HG02798 (cell line): ENCODE measurements at regions not wholly inside any gene's neighbourhood (a gene's known extent, or its start where the extent isn't known, plus 50 kb on each side); places are given as distances from the start of the nearest gene placed in this dataset.

Experiments
- ATAC-seq: cut with Tn5 transposase; IDR thresholded peaks from one replicate; pipeline ENCODE4 v1.9.1; 2021; ENCODE audit warnings: mild to moderate bottlenecking; ENCODE audit not compliant: unreplicated experiment, poor library complexity

GRCh38 chr13:74464670-74465069, 330.5 kb upstream of the KLF12 start:
- ATAC-seq, result no peak

- no peak for ATAC-seq
These were observed 326.8 kb upstream of the KLF12 start for GRCh38 chr13:74461011-74461410.

DNA sequence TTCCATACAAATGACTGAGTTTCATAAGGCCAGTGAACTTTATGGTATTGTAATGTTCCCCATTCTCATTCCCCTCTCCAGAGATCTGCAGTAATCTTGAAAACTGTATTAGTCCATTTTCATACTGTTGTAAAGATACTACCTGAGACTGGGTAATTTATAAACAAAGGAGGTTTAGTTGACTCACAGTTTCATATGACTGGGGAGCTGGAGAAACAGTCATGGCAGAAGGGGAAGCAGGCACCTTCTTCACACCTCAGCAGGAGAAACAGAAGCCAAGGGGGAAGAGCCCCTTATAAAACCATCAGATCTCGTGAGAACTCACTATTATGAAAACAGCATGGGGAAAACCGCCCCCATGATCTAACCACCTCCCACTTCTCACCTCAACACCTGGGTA, 318.7 kb upstream of the KLF12 start:
- ATAC-seq, result no peak

- ATAC-seq, result no peak
These were observed 318.0 kb upstream of the KLF12 start for GRCh38 chr13:74452176-74452575.

GRCh38 chr13:74450964-74451363, 316.8 kb upstream of the KLF12 start:
- no peak for ATAC-seq

DNA sequence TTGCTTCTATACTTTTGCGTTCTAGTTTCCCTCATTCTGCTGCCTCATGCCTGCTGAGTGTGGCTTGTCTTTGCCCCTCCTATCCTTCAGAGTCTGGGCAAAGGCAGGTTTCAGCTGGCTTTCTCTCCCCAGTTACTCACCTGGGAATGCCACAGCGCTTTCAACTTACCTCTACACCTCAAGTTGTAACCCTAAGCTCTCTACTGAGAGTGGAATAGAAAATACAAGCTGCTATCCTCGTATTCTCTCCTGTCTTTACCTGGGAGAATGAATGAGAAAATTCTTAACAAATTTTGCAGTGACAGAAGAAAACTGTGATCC, 316.3 kb upstream of the KLF12 start:
- no peak for ATAC-seq

- no peak for ATAC-seq
These were observed 315.8 kb upstream of the KLF12 start for GRCh38 chr13:74449811-74450524.

GRCh38 chr13:74444864-74445479, 310.8 kb upstream of the KLF12 start:
- no peak for ATAC-seq

- ATAC-seq, result no peak
These were observed 310.0 kb upstream of the KLF12 start for GRCh38 chr13:74444161-74444571.

GRCh38 chr13:74443631-74444030, 309.4 kb upstream of the KLF12 start:
- no peak for ATAC-seq

GRCh38 chr13:74442751-74443150, 308.5 kb upstream of the KLF12 start:
- ATAC-seq, result no peak

DNA sequence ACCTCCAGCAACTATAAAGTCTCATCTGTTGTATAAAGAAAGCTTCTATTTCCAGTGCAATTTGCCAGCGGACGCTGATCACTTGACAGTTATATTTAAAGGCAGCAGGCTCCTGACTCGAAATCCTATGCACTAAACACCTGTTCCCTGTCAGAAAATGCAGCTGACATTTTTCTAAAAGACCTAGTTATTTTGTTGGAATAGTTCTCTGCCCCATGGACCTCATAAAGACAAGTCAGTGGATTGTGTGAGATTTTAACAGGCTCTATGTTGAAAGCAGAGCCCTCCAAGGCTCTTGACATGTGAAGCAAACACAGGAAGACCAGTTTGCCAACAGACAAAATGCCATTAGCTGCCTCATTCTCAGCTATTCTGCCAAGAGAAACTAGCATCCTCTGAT, 304.7 kb upstream of the KLF12 start:
- no peak for ATAC-seq

DNA sequence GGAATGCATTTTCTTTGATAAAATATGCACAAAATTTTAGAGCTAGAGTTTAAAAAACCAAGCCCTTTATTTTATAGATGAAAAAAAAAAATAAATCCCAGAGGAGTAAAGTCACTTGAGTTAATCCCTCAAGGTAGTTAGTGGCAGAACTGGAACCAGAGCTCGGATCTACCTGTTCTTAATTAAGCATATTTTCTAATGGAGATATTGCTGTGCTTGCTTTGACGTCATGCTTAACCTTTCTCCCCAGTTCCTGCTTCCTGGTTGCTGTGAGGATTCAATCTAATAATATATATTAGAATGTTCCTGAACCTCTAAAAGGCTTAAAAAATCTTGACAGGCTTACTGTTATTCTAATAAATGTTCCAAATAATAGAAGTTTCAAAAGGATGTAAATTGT, 300.6 kb upstream of the KLF12 start:
- no peak for ATAC-seq

GRCh38 chr13:74424455-74424854, 290.3 kb upstream of the KLF12 start:
- ATAC-seq, result no peak

GRCh38 chr13:74423434-74423833, 289.2 kb upstream of the KLF12 start:
- ATAC-seq, result no peak

GRCh38 chr13:74414458-74414857, 280.3 kb upstream of the KLF12 start:
- no peak for ATAC-seq

DNA sequence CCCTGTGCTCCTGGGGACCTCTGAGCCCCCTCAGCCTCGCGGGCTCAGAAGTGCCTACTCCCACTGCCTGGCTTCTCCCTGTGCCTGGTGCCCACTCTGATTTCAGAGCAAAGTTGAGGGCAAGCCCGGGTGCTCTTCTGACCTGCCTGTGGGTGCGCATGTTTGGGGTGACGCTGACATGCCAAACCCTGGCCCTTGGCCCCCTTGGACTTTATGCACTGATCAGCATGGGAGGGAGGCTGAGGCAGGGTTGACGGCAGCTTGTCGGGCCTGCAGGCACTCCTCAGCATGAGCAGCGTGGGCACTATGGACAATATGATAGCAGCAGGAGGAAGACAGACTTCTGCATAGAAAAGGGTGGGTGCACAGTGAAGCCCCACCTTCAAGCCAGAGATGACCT, 279.3 kb upstream of the KLF12 start:
- ATAC-seq, result no peak

GRCh38 chr13:74409551-74409950, 275.3 kb upstream of the KLF12 start:
- ATAC-seq, result no peak

DNA sequence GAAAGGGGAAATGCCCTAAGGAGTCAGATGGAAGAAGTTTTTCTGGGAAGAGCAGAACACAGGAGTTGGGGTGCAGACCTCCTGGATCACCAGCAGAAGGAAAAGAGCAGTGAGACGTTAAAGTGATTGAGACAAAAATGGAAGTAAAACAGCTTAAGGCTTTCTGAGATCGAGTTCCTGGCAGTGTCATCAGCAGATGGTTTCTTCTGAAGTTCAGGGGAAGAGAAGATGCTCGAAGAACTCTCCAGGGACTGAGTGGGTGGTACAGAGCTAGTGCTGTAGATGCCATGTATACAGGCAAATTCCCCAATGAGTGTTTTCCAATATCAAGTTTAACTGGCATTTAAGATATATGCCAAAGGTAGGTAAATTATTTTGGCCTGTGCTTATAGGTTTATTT, 272.2 kb upstream of the KLF12 start:
- no peak for ATAC-seq

- ATAC-seq, result no peak
These were observed 264.4 kb upstream of the KLF12 start for GRCh38 chr13:74398599-74398998.

DNA sequence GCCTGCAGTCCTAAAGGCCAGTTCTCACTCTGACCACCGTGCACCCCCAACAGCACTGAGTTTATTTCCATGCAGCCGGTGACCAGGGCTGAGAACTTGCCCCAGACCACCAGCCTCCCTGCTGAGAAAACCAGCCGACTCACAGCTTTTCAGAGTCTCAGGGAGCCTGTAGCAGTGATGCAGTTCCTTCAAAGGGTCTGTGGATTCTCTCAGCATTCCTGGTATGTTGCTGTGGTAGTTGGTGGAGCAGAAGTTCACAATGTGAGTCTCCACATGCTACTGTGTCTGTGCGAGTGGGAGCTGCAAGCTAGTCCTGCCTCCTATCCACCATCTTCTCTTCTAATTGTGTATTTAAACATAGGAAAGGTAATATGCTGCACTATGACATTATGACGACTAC, 254.9 kb upstream of the KLF12 start:
- no peak for ATAC-seq

GRCh38 chr13:74388626-74389025, 254.4 kb upstream of the KLF12 start:
- ATAC-seq, result no peak
